ENCODE measurements at regions not wholly inside any gene's neighbourhood (a gene's known extent, or its start where the extent isn't known, plus 50 kb on each side); places are given as distances from the start of the nearest gene placed in this dataset.

GRCh38 chr5:100421360-100421759 is 113.8 kb upstream of the FAM174A start:
- Histone ChIP-seq H3K9ac (ENCODE audit: extremely low read depth, low read length, poor library complexity, severe bottlenecking) (no peak overlapping the region), H3K4me3 (ENCODE audit: low read length) (no peak overlapping the region), H3K36me3 (ENCODE audit: control insufficient read depth, insufficient read depth, low read length) (no peaks in the 10 kb centered on the region), H3K27ac (ENCODE audit: low read depth, low read length) (no peak overlapping the region), H3K27me3 (ENCODE audit: control insufficient read depth, insufficient read depth, low read length, poor library complexity, severe bottlenecking) (no peaks in the 10 kb centered on the region), H3K4me1 (ENCODE audit: control insufficient read depth, insufficient read depth, low read length) (no peaks in the 10 kb centered on the region), H3K9me3 (ENCODE audit: control insufficient read depth, low read length) (peaks cover 28% of the 10 kb centered on the region)
- TF ChIP-seq CTCF (conservative IDR thresholded peaks at IDR 0.05): no peak
- Mint-ChIP-seq H3K36me3 (ENCODE audit: low read depth) (peaks cover 4% of the 10 kb centered on the region), H3K27ac (no peak overlapping the region), H3K9me3 (peaks cover 16% of the 10 kb centered on the region), H3K4me1 (no peaks in the 10 kb centered on the region), H3K27me3 (ENCODE audit: insufficient read depth) (no peaks in the 10 kb centered on the region), H3K4me3 (no peak overlapping the region)
- no peak for DNase-seq

GRCh38 chr5:100418231-100418630 is 116.9 kb upstream of the FAM174A start:
- H3K9me3 ChIP-seq (ENCODE audit: control insufficient read depth, low read length): peaks cover 5% of the 10 kb centered on the region
- Mint-ChIP-seq H3K9me3 (no peaks in the 10 kb centered on the region), H3K4me3 (no peak overlapping the region), H3K27ac (no peak overlapping the region), H3K4me1 (no peaks in the 10 kb centered on the region), H3K27me3 (ENCODE audit: insufficient read depth) (no peaks in the 10 kb centered on the region), H3K36me3 (ENCODE audit: low read depth) (no peaks in the 10 kb centered on the region)
- H3K27me3 ChIP-seq (ENCODE audit: control insufficient read depth, insufficient read depth, low read length, poor library complexity, severe bottlenecking): no peaks in the 10 kb centered on the region
- H3K4me1 ChIP-seq (ENCODE audit: control insufficient read depth, insufficient read depth, low read length): no peaks in the 10 kb centered on the region
- no peak for TF ChIP-seq CTCF (conservative IDR thresholded peaks at IDR 0.05)
- H3K9ac ChIP-seq (ENCODE audit: extremely low read depth, low read length, poor library complexity, severe bottlenecking): no peak overlapping the region
- no peaks in the 10 kb centered on the region for H3K36me3 ChIP-seq (ENCODE audit: control insufficient read depth, insufficient read depth, low read length)
- 80% methylated on average over 1 of the region's 1 CpG; no CpG with 5 or more reads in 1 of the 2 experiments for WGBS, 2 experiments (ENCODE audit: insufficient coverage in 1 of 2, insufficient read length in 1 of 2)
- no peak for DNase-seq
- no peak overlapping the region for H3K4me3 ChIP-seq (ENCODE audit: low read length)
- no peak overlapping the region for H3K27ac ChIP-seq (ENCODE audit: low read depth, low read length)

GRCh38 chr5:100409660-100410151 is 125.5 kb upstream of the FAM174A start:
- Mint-ChIP-seq H3K4me1 (no peaks in the 10 kb centered on the region), H3K36me3 (ENCODE audit: low read depth) (no peaks in the 10 kb centered on the region), H3K4me3 (no peak overlapping the region), H3K9me3 (no peaks in the 10 kb centered on the region), H3K27ac (no peak overlapping the region), H3K27me3 (ENCODE audit: insufficient read depth) (no peaks in the 10 kb centered on the region)
- H3K36me3 ChIP-seq (ENCODE audit: control insufficient read depth, insufficient read depth, low read length): no peaks in the 10 kb centered on the region
- H3K4me3 ChIP-seq (ENCODE audit: low read length): no peak overlapping the region
- H3K27ac ChIP-seq (ENCODE audit: low read depth, low read length): no peak overlapping the region
- H3K9me3 ChIP-seq (ENCODE audit: control insufficient read depth, low read length): no peaks in the 10 kb centered on the region
- no peaks in the 10 kb centered on the region for H3K4me1 ChIP-seq (ENCODE audit: control insufficient read depth, insufficient read depth, low read length)
- H3K9ac ChIP-seq (ENCODE audit: extremely low read depth, low read length, poor library complexity, severe bottlenecking): no peak overlapping the region
- no peak for TF ChIP-seq CTCF (conservative IDR thresholded peaks at IDR 0.05)
- H3K27me3 ChIP-seq (ENCODE audit: control insufficient read depth, insufficient read depth, low read length, poor library complexity, severe bottlenecking): no peaks in the 10 kb centered on the region
- DNase-seq: no peak
- WGBS, 2 experiments (ENCODE audit: insufficient coverage in 1 of 2, insufficient read length in 1 of 2): 60 to 100% methylated on average over 1 to 3 of the region's 3 CpGs

All from endodermal cell (in vitro differentiated cells).